ENCODE measurements at regions not wholly inside any gene's neighbourhood (a gene's known extent, or its start where the extent isn't known, plus 50 kb on each side); places are given as distances from the start of the nearest gene placed in this dataset.
"Not testable (repeated sequence)": the region's sequence is repeated elsewhere in the genome, so short reads cannot be mapped to it uniquely, and the experiment has no call there.

DNA sequence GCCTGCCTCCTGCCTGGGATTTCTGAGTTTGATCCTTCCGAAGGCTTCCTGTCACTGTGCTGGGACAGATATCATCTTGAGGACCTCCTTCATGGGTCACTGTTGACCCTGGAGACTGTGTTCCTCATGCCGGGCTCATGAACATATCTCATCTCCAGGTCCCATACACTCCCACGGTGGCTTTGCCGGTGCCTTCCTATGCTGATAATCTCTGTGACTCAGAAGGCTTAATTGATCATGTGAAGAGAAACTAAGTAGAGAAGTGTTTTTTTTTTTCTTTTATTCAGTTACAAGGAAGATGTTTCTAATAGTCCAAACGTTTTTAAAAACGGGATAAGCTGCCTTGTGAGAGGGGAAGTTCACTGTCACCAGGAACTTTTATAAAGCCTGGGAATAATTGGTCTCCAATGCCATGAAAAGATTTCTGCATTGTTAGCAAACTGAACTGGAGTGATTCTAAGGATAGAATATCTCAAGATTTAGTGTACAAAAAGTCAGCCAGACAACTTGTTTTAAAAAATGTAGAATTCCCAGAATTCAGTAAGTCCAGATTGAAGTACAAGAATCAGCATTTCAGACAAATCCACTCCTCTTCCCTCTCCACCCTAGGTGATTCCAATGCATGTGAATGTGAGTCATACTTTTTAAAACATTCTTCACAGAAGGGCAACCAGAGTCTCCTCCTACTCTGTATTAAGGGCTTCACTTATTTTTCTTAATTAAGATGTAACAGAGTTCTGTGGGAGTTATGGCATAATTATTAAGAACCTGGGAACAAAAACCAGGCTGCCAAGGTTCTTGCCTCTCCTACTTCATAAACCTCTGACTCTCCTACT, 139.8 kb upstream of the LGR5 start:
- no peak for DNase-seq

DNA sequence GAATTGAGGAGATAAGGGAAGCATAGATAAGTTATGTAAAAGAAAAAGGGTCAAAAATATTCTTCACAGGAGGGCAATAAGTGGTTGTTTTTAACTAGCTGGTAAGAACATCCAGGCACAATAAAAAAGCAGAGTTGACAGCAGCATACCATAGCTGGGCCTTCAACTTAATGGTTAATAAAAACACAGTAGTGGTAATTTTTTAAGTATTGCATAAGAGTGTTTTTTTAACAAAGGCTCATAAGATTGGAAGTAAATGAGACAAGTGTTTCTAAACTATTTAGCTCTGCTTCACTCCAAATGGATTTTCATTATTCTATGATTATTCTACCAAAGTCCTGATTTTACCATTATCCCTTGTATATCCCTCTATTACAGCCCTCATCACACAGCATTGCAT, 140.1 kb upstream of the TSPAN8 start:
- no peak for DNase-seq

DNA sequence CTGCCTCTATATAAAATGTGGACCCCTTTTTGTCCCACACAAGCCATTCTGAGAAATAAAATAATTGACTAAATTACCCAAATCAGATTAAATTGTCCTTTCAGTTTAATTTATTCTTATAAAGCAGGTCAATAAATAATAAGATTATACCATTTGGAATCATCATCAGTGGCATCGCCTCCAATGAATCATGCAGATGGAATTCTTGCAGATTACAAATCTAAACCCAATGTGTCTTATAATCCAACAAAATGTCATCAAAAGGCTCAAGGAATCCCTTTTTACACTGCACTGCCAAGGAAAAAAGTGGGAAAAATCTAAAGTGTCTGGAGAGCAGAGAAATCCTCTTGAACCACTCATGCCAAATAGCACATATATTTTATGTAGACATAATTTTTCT, 138.2 kb upstream of the TSPAN8 start:
- no peak for DNase-seq

DNA sequence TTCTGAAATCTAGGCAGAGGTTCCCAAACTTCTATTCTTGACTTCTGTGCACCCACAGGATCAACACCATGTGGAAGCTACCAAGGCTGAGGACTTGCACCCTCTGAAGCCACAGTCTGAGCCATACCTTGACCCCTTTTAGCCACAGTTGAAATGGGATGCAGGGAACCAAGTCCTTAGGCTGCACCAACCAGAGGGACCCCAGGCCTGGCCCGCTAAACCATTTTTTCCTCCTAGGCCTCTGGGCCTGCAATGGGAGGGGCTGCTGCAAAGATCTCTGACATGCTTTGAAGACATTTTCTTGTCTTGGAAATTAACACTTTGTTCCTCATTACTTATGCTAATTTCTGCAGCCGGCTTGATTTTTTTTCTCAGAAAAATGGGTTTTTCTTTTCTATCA, 133.9 kb upstream of the TSPAN8 start:
- DNase-seq: no peak

DNA sequence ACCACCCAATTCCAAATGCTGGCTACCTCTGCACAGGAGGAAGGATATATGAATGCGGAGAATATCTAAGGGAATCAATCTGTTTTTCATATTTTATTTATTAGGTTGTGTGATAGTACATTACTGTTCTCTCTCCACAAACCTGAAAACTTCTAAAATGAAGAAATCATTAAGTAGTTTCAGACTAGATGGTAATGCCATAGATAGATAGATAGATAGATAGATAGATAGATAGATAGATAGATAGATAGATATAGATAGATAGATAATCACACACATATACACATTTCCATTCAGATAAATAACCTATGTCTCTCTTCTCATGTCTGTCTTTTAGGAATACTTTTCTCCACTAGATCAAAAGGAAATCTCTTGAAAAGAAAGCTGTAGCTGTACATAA, 126.1 kb upstream of the TSPAN8 start:
- no peak for DNase-seq

DNA sequence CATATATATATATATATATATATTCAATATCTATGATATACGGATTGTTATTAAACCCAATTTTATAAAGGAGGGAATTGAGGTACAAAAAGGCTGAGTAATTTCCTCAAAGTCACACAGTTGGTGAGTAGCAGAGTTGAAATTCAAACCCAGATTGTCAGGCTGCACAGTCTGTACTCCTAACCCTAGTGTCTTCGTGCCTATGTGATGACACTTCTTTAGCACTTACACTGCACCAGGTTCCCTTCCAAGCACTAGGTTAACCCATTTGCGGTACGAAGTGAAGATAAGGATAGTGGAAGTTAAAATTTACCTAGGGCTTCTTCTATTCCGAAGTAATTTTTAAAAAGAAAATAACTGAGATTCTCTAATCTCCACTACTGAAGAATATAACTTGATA, 125.1 kb upstream of the TSPAN8 start:
- DNase-seq: no peak

DNA sequence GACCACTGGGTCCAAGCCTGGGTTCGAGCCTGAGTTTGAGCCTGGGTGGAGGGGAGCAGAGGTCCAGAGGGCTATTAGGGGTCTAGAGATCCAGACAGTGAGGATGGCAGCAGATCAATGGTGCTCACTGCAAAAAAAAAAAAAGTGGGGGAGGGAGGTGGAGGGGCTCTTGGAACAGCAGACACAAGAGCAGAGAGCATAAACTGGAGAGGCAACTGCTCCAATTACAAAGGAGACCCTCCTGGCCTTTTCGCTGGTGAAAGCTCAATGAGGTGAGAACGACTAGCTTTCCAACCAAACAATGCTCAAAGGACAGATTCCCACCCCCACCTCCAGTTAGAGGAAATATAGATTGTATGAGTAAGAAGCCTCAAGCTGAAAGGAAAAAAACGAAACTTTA, 124.2 kb upstream of the TSPAN8 start:
- DNase-seq: no peak

DNA sequence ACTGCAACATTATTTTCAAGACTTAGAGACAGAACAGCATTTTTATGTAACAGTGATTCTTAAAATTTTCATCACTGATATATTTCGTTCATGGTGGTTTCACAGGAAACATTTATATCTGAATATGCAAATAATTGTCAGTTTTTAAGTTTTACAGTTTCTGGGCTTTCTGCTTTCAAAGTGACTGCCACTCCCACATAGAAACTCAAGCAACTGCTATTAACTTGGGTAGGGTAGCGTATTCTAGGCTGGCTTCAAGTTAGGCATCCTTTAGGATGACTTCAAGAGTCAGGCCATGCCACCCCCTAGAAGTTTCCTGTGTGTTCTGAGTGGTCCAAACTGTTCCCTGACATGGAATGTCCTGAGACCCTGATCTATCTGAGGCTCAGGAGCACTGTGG, 123.6 kb upstream of the TSPAN8 start:
- no peak for DNase-seq

DNA sequence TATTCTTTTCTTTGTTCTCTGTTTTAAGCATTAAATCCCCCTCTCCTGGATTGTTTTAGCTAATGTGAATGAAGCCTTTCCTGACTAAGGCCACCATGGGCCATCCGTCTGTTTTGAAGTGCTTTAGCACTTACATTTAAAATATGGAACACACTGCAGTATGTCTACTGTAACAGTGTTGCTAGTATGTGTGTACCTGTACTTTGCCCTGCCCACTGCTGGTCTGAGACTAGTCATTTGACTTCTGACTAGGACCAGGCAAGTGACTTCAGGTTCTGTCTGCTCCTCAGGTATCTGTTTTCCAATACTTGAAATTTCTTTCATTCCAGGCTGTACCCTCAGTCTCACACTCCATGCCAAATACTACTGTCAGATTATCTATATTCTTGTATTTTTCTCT, 120.1 kb upstream of the TSPAN8 start:
- DNase-seq: no peak

DNA sequence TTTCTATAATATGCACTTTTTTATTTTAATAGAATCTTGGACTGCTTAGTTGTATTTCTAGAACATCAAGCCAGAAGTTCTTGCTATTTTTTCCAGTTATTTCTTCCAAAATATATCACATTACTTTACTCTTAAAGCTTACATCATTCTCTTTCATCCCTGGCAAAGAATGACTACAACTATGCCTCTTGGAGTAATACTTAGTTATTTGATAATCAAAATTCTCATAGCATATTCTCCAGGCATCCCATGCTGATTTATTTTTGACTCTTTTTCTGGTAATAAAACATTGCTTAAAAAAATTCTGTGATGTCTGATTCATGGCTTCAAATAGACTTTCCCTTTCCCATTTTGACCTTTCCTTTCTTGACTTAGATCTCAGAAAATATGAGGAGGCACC, 118.7 kb upstream of the TSPAN8 start:
- no peak for DNase-seq

DNA sequence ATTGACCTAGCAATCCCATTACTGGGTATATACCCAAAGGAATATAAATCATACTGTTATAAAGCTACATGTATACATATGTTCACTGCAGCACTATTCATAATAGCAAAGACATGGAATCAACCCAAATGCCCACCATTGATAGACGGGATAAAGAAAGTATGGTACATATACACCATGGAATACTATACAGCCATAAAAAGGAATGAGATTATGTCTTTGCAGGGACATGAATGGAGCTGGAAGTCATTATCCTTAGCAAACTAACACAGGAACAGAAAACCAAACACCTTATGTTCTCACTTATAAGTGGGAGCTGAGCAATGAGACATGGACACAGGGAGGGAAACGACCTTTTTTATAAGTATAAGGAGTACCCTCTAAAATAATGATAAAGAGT, 113.0 kb upstream of the TSPAN8 start:
- DNase-seq: not testable (repeated sequence)

DNA sequence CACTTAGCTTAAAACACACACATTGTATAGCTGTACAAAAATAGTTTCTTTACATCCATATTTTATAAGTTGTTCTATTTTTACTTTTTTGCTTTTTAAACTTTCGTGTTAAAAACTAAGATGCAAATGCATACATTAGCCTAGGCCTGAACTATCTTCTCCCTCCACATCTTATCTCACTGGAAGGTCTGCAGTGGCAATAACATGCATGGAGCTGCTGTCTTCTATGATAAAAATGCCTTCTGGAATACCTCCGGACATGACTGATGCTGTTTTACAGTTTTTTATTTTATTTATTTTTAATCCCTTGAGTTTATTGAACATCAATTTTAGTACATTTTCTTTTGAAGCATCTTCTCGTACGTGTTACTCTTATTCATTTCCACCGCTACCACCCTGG, 112.3 kb upstream of the TSPAN8 start:
- DNase-seq: no peak

DNA sequence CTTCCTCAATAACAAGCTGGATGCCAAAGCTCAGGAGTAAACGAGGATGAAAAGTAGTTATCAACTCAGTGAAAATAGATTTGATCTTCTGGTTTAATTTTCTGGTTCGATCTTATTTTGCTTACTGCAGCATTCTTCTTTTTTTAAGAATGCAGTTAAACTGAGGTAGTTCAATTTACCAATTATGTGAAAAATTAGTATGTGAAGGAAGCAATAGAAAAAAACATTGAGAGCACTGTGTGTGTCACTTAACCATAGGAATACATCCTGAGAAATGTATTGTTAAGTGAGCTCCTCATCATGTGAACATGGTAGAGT, 111.4 kb upstream of the TSPAN8 start:
- no peak for DNase-seq

DNA sequence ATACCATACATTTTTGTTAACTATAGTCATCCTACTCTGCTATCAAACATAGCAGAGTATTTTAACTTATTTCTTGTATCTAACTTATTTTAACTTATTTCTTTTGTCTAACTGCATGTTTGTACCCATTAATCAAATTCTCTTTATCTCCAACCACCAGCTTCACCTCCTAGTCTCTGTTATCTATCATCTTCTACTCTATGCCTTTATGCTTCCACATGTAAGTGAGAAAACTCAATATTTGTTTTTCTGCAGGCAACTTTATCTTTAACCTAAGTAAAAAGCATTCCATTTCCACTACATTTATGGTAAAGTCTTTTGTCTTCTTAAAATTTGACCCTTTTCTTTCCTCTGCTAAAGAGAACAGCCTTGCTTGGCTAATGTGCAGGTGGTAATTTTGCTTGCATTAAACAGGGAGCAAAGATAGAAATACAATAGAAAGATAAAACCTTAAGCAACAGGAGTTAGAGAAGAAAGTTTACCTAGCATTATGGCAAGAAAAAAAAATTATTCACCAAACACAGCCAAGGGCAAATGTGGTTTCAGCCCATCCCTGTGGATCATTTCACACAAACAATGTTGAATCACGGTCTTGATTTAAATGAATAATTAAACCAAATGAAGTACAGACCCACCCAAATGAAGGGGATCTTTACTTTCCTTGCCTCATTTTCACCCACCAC, 110.9 kb upstream of the TSPAN8 start:
- no peak for DNase-seq

DNA sequence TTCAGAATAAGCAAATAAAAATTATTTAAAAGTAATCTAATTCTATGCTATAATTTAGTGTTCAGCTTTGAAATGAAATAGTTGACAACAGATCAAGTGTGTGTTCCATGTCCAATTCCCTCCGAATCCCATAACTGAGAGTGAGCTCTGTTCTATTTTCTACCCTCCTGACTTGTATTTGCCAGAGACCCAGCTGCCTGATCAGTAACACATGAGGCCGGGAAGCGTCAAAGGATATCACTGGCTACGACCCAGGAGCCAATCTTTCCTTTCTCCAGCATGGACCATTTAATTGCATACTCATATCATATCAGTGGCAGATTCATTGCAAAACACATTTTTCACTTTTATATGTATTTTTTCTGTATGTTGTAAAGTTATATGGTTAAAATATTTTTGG, 108.8 kb upstream of the TSPAN8 start:
- no peak for DNase-seq

DNA sequence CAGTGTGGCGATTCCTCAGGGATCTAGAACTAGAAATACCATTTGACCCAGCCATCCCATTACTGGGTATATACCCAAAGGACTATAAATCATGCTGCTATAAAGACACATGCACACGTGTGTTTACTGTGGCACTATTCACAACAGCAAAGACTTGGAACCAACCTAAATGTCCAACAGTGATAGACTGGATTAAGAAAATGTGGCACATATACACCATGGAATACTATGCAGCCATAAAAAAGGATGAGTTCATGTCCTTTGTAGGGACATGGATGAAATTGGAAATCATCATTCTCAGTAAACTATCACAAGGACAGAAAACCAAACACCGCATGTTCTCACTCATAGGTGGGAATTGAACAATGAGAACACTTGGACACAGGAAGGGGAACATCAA, 107.9 kb upstream of the TSPAN8 start:
- not testable (repeated sequence) for DNase-seq

DNA sequence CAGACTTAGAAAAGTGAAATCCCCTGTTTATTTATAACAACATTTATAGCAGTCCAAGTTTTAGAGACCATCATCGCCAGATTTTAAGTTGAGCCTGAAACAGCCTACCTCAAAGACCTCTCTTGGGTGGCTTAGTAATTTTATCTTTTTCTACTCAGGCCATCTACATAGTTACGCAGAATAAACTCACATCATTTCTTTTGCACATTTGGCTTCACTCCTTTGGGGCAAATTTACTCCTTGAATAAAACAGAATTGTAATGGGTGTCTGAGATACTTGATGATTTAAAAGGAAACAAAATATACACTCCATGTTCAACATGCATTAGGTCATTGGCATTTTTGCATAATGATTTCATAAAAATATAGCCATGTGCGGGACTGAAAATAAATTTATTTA, 104.7 kb upstream of the TSPAN8 start:
- no peak for DNase-seq

DNA sequence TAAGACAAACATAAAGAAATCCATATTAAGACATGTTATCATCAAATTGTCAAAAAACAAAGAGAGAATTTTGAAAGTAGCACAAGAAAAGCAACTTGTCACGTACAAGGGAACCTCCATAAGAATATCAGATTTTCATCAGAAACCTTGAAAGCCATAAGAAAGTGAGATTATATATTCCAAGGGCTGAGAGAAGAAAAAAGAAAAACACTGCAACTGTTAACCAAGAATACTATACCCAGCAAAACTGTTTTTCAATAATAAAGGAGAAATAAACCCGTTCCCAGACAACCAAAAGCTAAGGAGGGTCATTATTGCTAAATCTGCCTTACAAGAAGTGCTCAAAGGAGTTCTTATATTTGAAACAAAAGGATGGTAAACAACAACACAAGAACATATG, 94.7 kb upstream of the TSPAN8 start:
- no peak for DNase-seq

DNA sequence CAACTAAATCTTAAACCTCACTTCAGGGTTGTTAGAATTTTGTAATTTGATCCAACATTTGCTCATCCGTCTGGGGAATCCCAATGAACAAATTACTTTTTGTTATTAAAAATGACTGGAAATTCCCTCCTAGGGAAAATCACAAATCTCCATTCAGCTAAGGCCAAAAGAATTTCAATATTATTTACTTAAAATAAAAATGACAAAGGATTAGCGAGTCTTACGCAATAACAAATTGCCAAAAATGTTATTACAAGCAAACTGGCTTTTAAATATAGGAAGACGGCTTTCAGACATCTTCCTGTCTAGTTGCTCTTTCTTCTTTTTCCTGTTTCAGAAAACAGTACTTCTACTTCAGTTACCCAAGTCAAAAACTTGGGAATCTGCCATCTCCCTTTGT, 92.4 kb upstream of the TSPAN8 start:
- DNase-seq: no peak

DNA sequence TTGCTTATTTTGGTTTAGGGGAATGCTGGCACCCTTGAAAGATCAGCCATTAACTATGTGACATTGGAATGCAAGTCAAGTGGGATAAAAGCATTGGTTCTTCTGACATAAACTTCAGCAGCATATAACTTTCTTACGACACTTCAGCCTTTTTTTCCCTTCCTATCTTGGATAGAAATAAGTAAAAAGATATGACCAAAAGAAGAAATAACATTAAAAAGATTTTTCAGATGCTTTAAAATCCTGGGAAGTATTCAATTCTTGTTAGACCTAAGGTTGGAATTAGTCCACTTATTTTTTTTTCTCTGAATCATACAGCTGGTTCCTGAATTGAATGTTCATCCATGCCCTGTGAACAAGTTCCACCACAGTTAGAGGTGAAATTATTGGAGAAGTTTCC, 85.6 kb upstream of the TSPAN8 start:
- DNase-seq: no peak

DNA sequence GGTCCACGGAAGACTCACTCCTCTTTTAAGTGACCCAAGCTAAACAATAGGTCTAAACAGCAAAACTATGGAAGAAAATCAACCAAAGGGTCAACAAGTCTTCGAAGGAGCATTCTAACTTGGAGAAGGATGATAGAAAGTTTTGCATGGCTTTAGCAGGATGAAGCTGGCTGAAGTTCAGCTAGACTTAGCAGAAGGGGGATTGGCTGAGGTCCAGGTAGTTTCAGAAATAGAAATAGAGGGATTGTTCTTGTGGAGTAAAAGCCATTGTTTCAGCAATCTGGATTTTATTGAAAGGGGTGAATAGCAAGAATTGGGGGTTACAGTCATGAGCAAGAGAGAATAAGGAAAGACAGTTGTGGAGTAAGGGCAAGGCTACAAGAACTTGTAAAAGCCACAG, 84.7 kb upstream of the TSPAN8 start:
- DNase-seq: no peak

DNA sequence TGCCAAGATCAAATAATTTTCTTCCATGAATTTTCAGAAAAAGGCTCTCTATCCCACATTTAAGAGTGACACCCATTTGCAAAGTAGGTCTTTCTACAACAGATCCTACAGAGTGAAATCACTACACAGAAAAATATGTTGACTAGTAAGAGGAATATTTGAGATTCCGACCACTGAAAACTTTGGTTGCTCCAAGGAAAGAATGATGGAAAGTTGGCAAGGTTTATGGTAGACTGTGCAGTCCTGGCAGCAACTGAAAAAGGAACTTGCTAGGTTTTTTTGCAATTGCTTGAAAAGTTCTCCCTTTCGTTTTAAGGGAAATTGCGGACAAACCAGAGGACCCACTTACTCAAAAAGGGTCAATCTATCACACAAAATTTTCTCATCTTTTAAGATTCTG, 83.1 kb upstream of the TSPAN8 start:
- no peak for DNase-seq

DNA sequence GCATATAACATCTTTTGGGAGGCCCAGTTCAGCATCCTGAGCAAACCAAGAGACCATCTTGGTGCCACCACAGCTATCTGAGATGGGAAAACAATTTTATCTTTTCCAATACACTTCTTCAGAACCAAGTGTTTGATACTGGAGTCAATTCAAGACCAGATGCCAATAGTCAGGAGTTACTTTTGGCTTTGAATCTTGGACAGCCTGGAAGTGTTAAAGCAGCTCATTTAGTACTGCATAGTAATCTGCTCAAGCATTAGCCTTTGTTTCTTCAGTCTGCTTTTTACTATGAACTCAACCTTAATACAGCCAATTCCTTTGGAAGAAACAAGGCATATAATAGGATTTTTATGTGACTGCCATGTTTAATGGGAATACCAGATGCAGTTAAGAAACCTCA, 81.9 kb upstream of the TSPAN8 start:
- no peak for DNase-seq

DNA sequence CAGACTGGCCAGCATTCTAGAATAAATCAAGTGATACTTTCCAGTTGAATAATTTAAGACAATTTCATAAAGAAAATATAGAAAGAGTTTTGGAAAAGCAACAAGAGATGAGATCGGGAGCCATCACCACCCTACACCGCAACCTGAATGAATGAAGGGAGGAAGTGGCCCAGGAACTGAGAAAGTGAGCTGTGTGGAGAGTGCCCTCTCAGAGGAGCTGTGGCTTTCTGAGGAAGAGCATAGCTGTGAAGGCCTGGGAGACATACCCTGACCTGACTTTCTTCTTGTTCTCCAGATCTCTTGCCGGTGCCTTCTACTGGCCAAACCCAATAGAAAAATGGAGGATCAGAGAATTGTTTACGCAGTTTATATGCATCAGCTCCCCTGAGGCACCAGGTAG, 79.3 kb upstream of the TSPAN8 start:
- no peak for DNase-seq

DNA sequence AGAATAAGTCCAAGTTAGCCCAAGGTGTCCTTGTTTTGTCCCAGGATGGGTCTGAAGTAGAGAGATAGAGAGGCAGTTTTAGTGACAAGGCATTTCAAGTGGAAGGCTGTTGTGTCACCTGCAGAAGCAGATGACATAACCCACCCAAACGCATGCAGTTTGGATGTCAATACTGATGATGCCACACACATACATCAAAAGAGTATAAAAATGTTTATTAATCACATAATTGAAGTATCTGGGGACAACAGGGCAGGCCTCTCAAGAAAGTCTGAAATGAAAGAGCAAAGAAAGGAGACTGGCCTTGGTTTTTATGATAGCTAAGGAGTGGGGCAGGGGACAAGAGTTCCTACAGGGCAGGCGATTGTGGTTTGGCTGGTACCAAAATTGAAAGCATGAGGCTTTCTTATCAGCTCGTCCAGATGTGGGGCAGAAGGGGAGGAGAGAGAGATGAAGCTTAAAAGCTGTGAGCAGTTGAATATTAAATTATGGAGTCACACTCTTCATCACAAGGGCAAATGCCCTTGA, 78.4 kb upstream of the TSPAN8 start:
- DNase-seq: no peak
